Left ventricle myocardium superior (tissue), 1 donor: ENCODE measurements at regions not wholly inside any gene's neighbourhood (a gene's known extent, or its start where the extent isn't known, plus 50 kb on each side); places are given as distances from the start of the nearest gene placed in this dataset.
A peak's percentile ranks its signal among the peaks of the same experiment; 100 is the strongest.

Experiments used
- ATAC-seq: fragments of 200-7000 bp; cut with Tn5 transposase; one replicate; pipeline ENCODE4 v1.9.1; 2020; ENCODE audit warnings: mild to moderate bottlenecking, moderate library complexity
- DNase-seq: peaks from one replicate; pipeline ENCODE4 v3.0.0-alpha.2; 2020
- intact Hi-C: fragments of 100-400 bp; cut with micrococcal nuclease; formaldehyde crosslinking; loops from one replicate; pipeline ENCODE4 v1.11.0; 2022
- donor health status: DM: no; HTN: yes; CAD: no; lungs with severe emphysema.

GRCh38 chr4:95602872-95603271 lies 54.1 kb upstream of the UNC5C start:
- intact Hi-C loops = no loop called here
- DNase-seq (no peak), ATAC-seq (peak; percentile 32)

GRCh38 chr4:95601356-95601755 lies 52.6 kb upstream of the UNC5C start:
- no peak for DNase-seq
- no peak for ATAC-seq
- intact Hi-C loops = no loop called here

GRCh38 chr4:95599777-95600400 lies 51.1 kb upstream of the UNC5C start:
- DNase-seq = no peak
- no peak for ATAC-seq
- intact Hi-C loops = no loop called here
